Activated effector memory CD4-positive, alpha-beta T cell treated with Interleukin-2 at 50 U/mL for 16 hours (primary cell): ENCODE measurements at regions not wholly inside any gene's neighbourhood (a gene's known extent, or its start where the extent isn't known, plus 50 kb on each side); places are given as distances from the start of the nearest gene placed in this dataset.

Source experiments
- DNase-seq: peaks from one replicate; pipeline ENCODE4 v3.0.0-alpha.2; 2020

GRCh38 chr10:89829262-89829886 is 128.0 kb downstream of the KIF20B start:
- DNase-seq: no peak

- no peak for DNase-seq
Observed at GRCh38 chr10:89829887-89830269, 128.5 kb downstream of the KIF20B start.

- DNase-seq: no peak
Observed at GRCh38 chr10:89830624-89831023, 129.2 kb downstream of the KIF20B start.

- DNase-seq: no peak
Observed at GRCh38 chr10:89836840-89837164, 135.4 kb downstream of the KIF20B start.

- DNase-seq: peak; percentile 17
Observed at GRCh38 chr10:89837165-89838043, 136.0 kb downstream of the KIF20B start.

GRCh38 chr10:89838044-89838615 is 136.7 kb downstream of the KIF20B start:
- DNase-seq: no peak

- no peak for DNase-seq
Observed at GRCh38 chr10:89845541-89846280, 144.3 kb downstream of the KIF20B start.

GRCh38 chr10:89846281-89846630 is 144.9 kb downstream of the KIF20B start:
- DNase-seq: no peak

- DNase-seq: no peak
Observed at GRCh38 chr10:89846786-89847185, 145.4 kb downstream of the KIF20B start.

- DNase-seq: no peak
Observed at GRCh38 chr10:89852872-89853271, 151.5 kb downstream of the KIF20B start.

- DNase-seq: no peak
Observed at GRCh38 chr10:89853781-89854191, 152.4 kb downstream of the KIF20B start.

GRCh38 chr10:89857431-89858042 is 156.1 kb downstream of the KIF20B start:
- DNase-seq: no peak

GRCh38 chr10:89861199-89861573 is 159.8 kb downstream of the KIF20B start:
- DNase-seq: no peak

GRCh38 chr10:89861584-89862301 is 160.4 kb downstream of the KIF20B start:
- no peak for DNase-seq

- no peak for DNase-seq
Observed at GRCh38 chr10:89867964-89868363, 166.6 kb downstream of the KIF20B start.

GRCh38 chr10:89869180-89869579 is 167.8 kb downstream of the KIF20B start:
- no peak for DNase-seq

- no peak for DNase-seq
Observed at GRCh38 chr10:89869592-89870156, 168.3 kb downstream of the KIF20B start.

- no peak for DNase-seq
Observed at GRCh38 chr10:89870936-89871335, 169.5 kb downstream of the KIF20B start.

- no peak for DNase-seq
Observed at GRCh38 chr10:89873055-89873454, 171.7 kb downstream of the KIF20B start.

GRCh38 chr10:89875557-89875956 is 174.2 kb downstream of the KIF20B start:
- no peak for DNase-seq

GRCh38 chr10:89879121-89879520 is 177.7 kb downstream of the KIF20B start:
- DNase-seq: no peak

GRCh38 chr10:89887406-89887805 is 186.0 kb downstream of the KIF20B start:
- no peak for DNase-seq
